PC-9 (cell line): ENCODE measurements at regions not wholly inside any gene's neighbourhood (a gene's known extent, or its start where the extent isn't known, plus 50 kb on each side); places are given as distances from the start of the nearest gene placed in this dataset.

Experiments used
- EZH2 ChIP-seq: fragments of 200-600 bp; sonication (generic); IDR thresholded peaks from 2 replicates; pipeline ENCODE4 v1.8.0; 2017; ENCODE audit warnings: antibody characterized with exemption, low read depth
- TF ChIP-seq, protein P1 (sequence below): fragments of 200-600 bp; sonication (generic); conservative IDR thresholded peaks from 2 replicates; pipeline ENCODE4 v1.6.1; 2017; ENCODE audit warnings: mixed run types, antibody characterized with exemption, mild to moderate bottlenecking, moderate library complexity

GRCh38 chr7:424301-424935, 95.2 kb downstream of the PDGFA start:
- TF ChIP-seq, protein P1, sequence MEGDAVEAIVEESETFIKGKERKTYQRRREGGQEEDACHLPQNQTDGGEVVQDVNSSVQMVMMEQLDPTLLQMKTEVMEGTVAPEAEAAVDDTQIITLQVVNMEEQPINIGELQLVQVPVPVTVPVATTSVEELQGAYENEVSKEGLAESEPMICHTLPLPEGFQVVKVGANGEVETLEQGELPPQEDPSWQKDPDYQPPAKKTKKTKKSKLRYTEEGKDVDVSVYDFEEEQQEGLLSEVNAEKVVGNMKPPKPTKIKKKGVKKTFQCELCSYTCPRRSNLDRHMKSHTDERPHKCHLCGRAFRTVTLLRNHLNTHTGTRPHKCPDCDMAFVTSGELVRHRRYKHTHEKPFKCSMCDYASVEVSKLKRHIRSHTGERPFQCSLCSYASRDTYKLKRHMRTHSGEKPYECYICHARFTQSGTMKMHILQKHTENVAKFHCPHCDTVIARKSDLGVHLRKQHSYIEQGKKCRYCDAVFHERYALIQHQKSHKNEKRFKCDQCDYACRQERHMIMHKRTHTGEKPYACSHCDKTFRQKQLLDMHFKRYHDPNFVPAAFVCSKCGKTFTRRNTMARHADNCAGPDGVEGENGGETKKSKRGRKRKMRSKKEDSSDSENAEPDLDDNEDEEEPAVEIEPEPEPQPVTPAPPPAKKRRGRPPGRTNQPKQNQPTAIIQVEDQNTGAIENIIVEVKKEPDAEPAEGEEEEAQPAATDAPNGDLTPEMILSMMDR: no peak
- TF ChIP-seq EZH2: no peak
